Keratinocyte (primary cell): ENCODE measurements at regions not wholly inside any gene's neighbourhood (a gene's known extent, or its start where the extent isn't known, plus 50 kb on each side); places are given as distances from the start of the nearest gene placed in this dataset.

Source experiments
- CTCF ChIP-seq, 3 experiments: IDR thresholded peaks in 1 of 3; conservative IDR thresholded peaks in 1 of 3; optimal IDR thresholded peaks in 1 of 3; 2 replicates in 2 of 3; 3 replicates in 1 of 3; pipeline versions ENCODE3 to v1.5.1; 2011; ENCODE audit warnings: low read length in 3 of 3, mild to moderate bottlenecking in 3 of 3, moderate library complexity in 2 of 3, control low read depth in 1 of 3, inconsistent platforms in 1 of 3; ENCODE audit not compliant: insufficient read depth in 2 of 3; ENCODE audit errors: extremely low read depth in 1 of 3
- EZH2 ChIP-seq: IDR thresholded peaks from one replicate; pipeline ENCODE4 v1.6.1; 2012; ENCODE audit warnings: inconsistent platforms, mild to moderate bottlenecking, low read length, moderate library complexity

- no peak for TF ChIP-seq CTCF (optimal IDR thresholded peaks at IDR 0.05 in 1 of 3, IDR thresholded peaks at IDR 0.05 in 1 of 3, conservative IDR thresholded peaks at IDR 0.05 in 1 of 3; ENCODE audit: extremely low read depth in 1 of 3, insufficient read depth in 2 of 3, low read length in 3 of 3)
- no peak for TF ChIP-seq EZH2
These were observed 237.5 kb upstream of the EPHA6 start for GRCh38 chr3:96576935-96577334.
